ENCODE measurements at regions not wholly inside any gene's neighbourhood (a gene's known extent, or its start where the extent isn't known, plus 50 kb on each side); places are given as distances from the start of the nearest gene placed in this dataset.
A peak's percentile ranks its signal among the peaks of the same experiment; 100 is the strongest.
"Not testable (repeated sequence)": the region's sequence is repeated elsewhere in the genome, so short reads cannot be mapped to it uniquely, and the experiment has no call there.

DNA sequence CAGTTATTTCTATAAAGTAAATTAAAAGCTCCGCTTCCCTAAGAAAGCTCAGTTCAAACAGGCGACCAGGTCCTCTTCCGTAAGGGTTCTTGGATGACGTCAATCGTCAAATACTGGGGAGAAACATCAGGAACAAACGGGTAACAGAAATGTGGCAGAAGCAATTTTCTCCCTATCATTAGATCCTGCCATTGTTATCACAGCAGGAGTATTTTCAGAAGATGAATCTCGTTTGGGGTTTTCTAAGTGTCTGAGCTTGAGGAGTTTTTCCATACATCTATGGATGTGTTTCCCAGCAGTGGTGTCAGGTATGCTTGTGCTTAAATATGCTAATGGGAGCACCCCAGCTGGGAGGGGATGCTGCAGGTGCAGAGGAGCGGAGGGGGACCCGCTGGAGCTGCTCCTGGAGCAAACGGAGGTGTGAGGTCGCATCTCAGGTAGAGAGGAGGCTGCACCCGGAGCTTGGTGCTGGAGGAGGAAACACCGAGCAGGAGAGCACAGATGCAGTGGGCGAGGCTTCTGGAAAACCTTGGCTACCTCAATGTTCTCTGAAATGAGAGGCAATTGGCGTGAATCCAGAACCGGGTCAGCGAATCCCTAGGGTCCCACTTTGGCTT lies 795.5 kb downstream of the AACS start:
- no peak overlapping the region for H3K4me3 ChIP-seq (ENCODE audit: severe bottlenecking)
- H3K36me3 ChIP-seq (ENCODE audit: low read depth) = no peaks in the 10 kb centered on the region
- H3K27me3 ChIP-seq (ENCODE audit: insufficient read depth, poor library complexity, severe bottlenecking) = no peaks in the 10 kb centered on the region
- TF ChIP-seq, protein P1, sequence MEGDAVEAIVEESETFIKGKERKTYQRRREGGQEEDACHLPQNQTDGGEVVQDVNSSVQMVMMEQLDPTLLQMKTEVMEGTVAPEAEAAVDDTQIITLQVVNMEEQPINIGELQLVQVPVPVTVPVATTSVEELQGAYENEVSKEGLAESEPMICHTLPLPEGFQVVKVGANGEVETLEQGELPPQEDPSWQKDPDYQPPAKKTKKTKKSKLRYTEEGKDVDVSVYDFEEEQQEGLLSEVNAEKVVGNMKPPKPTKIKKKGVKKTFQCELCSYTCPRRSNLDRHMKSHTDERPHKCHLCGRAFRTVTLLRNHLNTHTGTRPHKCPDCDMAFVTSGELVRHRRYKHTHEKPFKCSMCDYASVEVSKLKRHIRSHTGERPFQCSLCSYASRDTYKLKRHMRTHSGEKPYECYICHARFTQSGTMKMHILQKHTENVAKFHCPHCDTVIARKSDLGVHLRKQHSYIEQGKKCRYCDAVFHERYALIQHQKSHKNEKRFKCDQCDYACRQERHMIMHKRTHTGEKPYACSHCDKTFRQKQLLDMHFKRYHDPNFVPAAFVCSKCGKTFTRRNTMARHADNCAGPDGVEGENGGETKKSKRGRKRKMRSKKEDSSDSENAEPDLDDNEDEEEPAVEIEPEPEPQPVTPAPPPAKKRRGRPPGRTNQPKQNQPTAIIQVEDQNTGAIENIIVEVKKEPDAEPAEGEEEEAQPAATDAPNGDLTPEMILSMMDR (IDR thresholded peaks at IDR 0.05; ENCODE audit: poor library complexity, severe bottlenecking) = no peak
- H3K9me3 ChIP-seq (ENCODE audit: severe bottlenecking) = no peaks in the 10 kb centered on the region
- ATAC-seq (ENCODE audit: low read depth) = no peak
- no peak for DNase-seq (ENCODE audit: low spot score)
- no peaks in the 10 kb centered on the region for H3K4me1 ChIP-seq (ENCODE audit: insufficient read depth, poor library complexity, severe bottlenecking)
- H3K27ac ChIP-seq (ENCODE audit: poor library complexity, severe bottlenecking) = no peak overlapping the region

DNA sequence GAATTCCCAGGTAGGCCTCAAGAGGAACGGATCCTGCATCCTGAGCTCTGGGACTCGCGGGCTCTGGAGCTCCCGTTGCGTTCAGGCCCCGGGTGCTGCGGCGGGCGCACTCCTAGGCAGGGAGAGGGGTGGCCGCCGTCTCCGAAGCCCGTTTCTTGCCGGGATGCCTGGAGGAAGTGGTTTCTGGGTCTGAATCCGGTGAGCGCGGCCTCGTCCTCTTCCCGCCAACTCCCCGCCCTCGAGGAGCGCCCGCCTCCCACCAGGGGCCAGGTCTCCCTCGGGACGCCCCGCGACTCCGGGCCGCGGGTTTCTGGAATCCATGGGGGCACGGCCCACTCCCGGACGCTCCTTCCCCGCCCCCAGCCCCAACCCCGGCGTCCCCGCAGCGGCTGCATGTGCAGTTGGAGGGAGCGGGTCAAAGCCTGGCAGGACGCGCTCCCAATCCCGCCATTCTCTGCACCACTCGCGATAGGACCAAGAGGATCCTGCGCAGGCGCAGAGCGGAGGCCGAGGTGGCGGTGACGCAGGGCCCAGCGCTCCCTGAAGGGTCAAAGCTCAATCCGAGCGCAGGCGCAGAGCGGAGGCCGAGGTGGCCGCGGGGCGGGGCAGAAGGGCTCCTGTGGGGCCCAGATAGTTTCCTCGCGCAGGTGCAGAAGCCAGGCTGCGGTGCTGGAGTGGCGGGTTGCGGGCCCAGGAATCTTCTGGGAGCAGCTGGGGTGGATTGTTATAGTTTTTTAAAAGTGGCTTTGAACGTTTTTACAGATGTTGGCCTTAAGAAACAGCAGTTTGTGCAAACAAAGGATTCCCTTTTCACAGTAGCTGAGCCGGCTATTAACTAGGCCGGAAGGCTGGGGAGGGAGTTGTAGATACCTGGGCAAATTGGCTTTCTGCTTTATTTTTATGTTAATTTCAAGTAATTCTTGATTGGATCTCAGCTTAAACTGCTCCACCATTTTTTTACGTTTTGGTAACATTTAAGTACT lies 796.4 kb downstream of the AACS start:
- Histone ChIP-seq H3K9me3 (ENCODE audit: severe bottlenecking) (no peaks in the 10 kb centered on the region), H3K27ac (ENCODE audit: poor library complexity, severe bottlenecking) (no peak overlapping the region), H3K36me3 (ENCODE audit: low read depth) (no peaks in the 10 kb centered on the region), H3K27me3 (ENCODE audit: insufficient read depth, poor library complexity, severe bottlenecking) (no peaks in the 10 kb centered on the region), H3K4me1 (ENCODE audit: insufficient read depth, poor library complexity, severe bottlenecking) (no peaks in the 10 kb centered on the region), H3K4me3 (ENCODE audit: severe bottlenecking) (no peak overlapping the region)
- peak; percentile 45 for DNase-seq (ENCODE audit: low spot score)
- ATAC-seq (ENCODE audit: low read depth) = peak; percentile 54; the same call in 2 of the 3 replicates
- TF ChIP-seq, protein P1 (IDR thresholded peaks at IDR 0.05; ENCODE audit: poor library complexity, severe bottlenecking) = no peak

DNA sequence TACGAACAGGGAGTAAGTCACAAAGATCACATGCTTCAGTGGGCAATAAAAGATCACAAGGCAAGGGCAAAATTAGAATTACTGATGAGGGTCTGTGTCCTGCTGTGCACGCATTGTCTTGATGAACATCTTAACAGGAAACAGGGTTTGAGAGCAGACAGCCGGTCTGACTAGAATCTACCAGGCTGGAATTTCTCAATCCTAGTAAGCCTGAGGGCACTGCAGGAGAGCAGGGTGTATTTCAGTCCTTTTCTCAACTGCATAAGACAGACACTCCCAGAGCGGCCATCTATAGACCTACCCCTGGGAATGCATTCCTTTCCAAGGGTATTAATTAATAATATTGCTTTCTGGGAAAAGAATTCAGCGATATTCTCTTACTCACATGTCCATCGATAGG lies 800.0 kb downstream of the AACS start:
- not testable (repeated sequence) for DNase-seq (ENCODE audit: low spot score); H3K27ac ChIP-seq (ENCODE audit: poor library complexity, severe bottlenecking); H3K4me1 ChIP-seq (ENCODE audit: insufficient read depth, poor library complexity, severe bottlenecking); H3K4me3 ChIP-seq (ENCODE audit: severe bottlenecking); ATAC-seq (ENCODE audit: low read depth); H3K27me3 ChIP-seq (ENCODE audit: insufficient read depth, poor library complexity, severe bottlenecking); H3K9me3 ChIP-seq (ENCODE audit: severe bottlenecking); H3K36me3 ChIP-seq (ENCODE audit: low read depth)

DNA sequence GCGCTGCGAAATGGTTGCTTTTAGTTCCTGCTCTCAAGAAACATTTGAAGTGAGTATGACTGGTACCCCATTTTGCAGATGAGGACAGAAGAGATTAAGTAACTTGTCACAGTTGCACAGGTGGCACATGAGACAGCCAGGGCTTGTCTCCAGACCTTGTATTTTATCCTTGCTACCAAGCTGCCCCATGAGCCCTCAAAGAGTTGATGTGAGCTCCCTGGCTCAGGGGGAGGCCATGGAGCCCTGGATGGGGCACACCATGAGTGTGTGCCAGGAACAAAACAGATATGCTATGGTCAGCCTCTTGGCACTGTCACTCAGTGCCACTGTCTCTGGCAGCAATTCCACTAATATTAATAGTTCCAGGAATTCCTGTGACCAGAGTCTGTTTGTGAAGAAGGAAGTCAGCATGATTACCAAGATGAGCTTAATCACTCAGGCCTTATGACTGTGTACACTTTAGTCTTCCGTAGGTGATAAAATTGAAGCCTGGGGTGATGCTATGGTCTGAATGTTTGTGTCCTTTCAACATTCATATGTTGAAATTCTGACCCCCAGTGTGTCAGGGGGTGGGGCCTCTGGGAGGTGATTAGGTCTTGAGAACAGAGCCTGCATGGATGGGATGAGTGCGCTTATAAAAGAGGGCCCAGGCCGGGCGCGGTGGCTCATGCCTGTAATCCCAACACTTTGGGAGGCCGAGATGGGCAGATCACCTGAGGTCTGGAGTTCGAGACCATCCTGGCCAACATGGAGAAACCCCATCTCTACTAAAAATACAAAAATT lies 806.8 kb downstream of the AACS start:
- TF ChIP-seq, protein P1 (IDR thresholded peaks at IDR 0.05; ENCODE audit: poor library complexity, severe bottlenecking) = no peak
- Histone ChIP-seq H3K36me3 (ENCODE audit: low read depth) (no peaks in the 10 kb centered on the region), H3K4me3 (ENCODE audit: severe bottlenecking) (no peak overlapping the region), H3K27ac (ENCODE audit: poor library complexity, severe bottlenecking) (no peak overlapping the region), H3K27me3 (ENCODE audit: insufficient read depth, poor library complexity, severe bottlenecking) (no peaks in the 10 kb centered on the region), H3K9me3 (ENCODE audit: severe bottlenecking) (no peaks in the 10 kb centered on the region), H3K4me1 (ENCODE audit: insufficient read depth, poor library complexity, severe bottlenecking) (no peaks in the 10 kb centered on the region)
- no peak for ATAC-seq (ENCODE audit: low read depth)
- no peak for DNase-seq (ENCODE audit: low spot score)

DNA sequence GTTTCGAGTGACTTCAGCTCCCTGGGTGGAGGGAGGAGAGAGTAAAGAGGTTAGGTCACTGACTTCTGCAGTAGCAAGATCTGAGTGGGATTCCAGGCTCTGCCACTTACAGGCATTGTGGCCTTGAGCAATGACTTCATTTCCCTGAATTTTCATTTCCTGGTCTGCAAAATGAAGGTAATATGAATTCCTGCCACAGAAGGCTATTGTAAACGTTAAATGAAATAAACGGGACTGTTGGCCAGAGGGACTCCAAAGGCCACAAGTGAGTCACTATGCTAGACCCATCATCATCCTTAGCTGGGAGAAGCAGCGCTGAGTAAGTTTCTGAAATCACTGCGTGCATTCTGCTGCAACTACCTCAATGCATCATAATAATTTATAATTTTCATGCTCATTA lies 807.8 kb downstream of the AACS start:
- no peak for ATAC-seq (ENCODE audit: low read depth)
- H3K36me3 ChIP-seq (ENCODE audit: low read depth) = no peaks in the 10 kb centered on the region

More for the DNA sequence above, 807.8 kb downstream of the AACS start:
- TF ChIP-seq, protein P1 (IDR thresholded peaks at IDR 0.05; ENCODE audit: poor library complexity, severe bottlenecking) = no peak
- H3K4me1 ChIP-seq (ENCODE audit: insufficient read depth, poor library complexity, severe bottlenecking) = no peaks in the 10 kb centered on the region
- DNase-seq (ENCODE audit: low spot score) = no peak
- H3K27me3 ChIP-seq (ENCODE audit: insufficient read depth, poor library complexity, severe bottlenecking) = no peaks in the 10 kb centered on the region
- H3K27ac ChIP-seq (ENCODE audit: poor library complexity, severe bottlenecking) = no peak overlapping the region
- H3K9me3 ChIP-seq (ENCODE audit: severe bottlenecking) = no peaks in the 10 kb centered on the region
- H3K4me3 ChIP-seq (ENCODE audit: severe bottlenecking) = no peak overlapping the region
